ENCODE measurements at regions not wholly inside any gene's neighbourhood (a gene's known extent, or its start where the extent isn't known, plus 50 kb on each side); places are given as distances from the start of the nearest gene placed in this dataset.

DNA sequence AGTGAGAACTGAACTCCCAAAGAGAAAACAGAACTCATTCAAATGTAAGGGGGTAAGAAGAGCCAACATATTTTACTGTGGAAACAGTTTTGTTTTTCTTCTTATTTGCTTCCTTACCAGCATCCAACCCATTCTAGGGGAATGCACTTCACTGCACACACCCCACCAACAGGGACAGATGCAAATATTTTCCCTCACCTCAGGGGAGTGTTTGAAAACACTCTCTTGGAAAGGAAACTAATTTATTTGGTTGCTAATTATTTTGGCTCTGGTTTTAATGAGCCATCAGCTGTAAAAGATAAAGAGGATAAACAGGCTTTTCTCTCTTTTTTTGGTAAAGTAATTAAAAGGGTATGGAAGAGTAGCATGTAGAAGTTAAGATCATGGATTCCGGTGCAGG lies 413.4 kb downstream of the MAN2A1 start:
- no peak overlapping the region for H3K27ac ChIP-seq (ENCODE audit: low read length)
- no peaks in the 10 kb centered on the region for H3K9me3 ChIP-seq (ENCODE audit: control insufficient read depth, insufficient read depth, low read depth, low read length)
- H3K27me3 ChIP-seq (ENCODE audit: control insufficient read depth, insufficient read depth, low read length), result peaks cover 5% of the 10 kb centered on the region; the same call in 1 of the 2 replicates
- no peaks in the 10 kb centered on the region for H3K36me3 ChIP-seq (ENCODE audit: control insufficient read depth, insufficient read depth, low read length)
- ATAC-seq (no peak), DNase-seq (ENCODE audit: low read depth, low spot score) (no peak)
- no peaks in the 10 kb centered on the region for H3K4me1 ChIP-seq (ENCODE audit: control insufficient read depth, insufficient read depth, low read length)
- in situ Hi-C loops (cut with HindIII; ENCODE audit: low pct_unique_long_range_greater_than_20kb, low sequenced_read_pairs) (no loop called here), intact Hi-C loops (cut with micrococcal nuclease; ENCODE audit: unreplicated experiment) (no loop called here)
- no TSS peak for BruUV-seq (replicated peaks)
- no peak for TF ChIP-seq POLR2AphosphoS5 (IDR thresholded peaks at IDR 0.05; ENCODE audit: low read depth, low read length)
- TF ChIP-seq TCF7L2 (IDR thresholded peaks at IDR 0.05; ENCODE audit: low read depth, low read length), result no peak
- no peak for TF ChIP-seq SIN3A (IDR thresholded peaks at IDR 0.05; ENCODE audit: borderline replicate concordance, insufficient read depth, low read depth, low read length)
- TF ChIP-seq, protein P1, sequence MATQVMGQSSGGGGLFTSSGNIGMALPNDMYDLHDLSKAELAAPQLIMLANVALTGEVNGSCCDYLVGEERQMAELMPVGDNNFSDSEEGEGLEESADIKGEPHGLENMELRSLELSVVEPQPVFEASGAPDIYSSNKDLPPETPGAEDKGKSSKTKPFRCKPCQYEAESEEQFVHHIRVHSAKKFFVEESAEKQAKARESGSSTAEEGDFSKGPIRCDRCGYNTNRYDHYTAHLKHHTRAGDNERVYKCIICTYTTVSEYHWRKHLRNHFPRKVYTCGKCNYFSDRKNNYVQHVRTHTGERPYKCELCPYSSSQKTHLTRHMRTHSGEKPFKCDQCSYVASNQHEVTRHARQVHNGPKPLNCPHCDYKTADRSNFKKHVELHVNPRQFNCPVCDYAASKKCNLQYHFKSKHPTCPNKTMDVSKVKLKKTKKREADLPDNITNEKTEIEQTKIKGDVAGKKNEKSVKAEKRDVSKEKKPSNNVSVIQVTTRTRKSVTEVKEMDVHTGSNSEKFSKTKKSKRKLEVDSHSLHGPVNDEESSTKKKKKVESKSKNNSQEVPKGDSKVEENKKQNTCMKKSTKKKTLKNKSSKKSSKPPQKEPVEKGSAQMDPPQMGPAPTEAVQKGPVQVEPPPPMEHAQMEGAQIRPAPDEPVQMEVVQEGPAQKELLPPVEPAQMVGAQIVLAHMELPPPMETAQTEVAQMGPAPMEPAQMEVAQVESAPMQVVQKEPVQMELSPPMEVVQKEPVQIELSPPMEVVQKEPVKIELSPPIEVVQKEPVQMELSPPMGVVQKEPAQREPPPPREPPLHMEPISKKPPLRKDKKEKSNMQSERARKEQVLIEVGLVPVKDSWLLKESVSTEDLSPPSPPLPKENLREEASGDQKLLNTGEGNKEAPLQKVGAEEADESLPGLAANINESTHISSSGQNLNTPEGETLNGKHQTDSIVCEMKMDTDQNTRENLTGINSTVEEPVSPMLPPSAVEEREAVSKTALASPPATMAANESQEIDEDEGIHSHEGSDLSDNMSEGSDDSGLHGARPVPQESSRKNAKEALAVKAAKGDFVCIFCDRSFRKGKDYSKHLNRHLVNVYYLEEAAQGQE (IDR thresholded peaks at IDR 0.05; ENCODE audit: insufficient read depth in 1 of 2, low read depth in 2 of 2, low read length in 1 of 2), result no peak
- TF ChIP-seq CTCF (IDR thresholded peaks at IDR 0.05), result no peak
- ChIA-PET CTCF (no interaction called here), POLR2A (no interaction called here)
- no peak overlapping the region for H3K4me3 ChIP-seq (ENCODE audit: low read depth in 2 of 2, low read length in 2 of 2)

DNA sequence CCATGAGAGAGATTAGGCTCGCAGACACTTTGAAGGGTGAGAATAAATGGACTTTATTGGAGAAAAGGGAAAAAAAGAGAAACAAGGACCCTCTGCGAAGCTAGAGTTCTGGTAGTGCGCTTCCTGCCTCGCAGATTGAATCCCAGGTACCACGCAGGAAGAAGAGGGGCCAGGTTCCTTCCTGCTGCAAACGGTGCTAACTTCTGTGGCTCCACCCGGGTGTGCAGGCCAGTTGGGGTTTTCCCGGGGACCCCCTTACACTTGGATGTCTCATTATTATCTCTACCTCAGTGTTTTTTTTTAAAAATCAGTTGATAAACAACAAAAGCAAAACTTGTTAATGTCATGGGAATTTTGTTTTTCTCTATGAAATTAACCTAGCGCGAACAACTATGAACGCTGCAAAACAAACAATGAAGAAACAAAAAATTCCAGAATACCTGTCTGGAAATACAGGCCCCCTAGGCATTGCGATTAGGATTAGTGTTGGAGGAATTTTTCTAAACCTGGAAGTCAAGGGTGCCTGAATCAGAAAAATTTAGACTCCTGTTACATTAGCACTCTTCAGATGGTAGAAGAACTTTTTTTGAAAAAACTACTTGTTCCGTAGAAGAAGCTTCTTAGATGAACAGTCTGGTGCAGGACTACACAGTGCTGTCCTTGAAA lies 414.5 kb downstream of the MAN2A1 start:
- peaks cover 9% of the 10 kb centered on the region; the same call in 1 of the 2 replicates for H3K27me3 ChIP-seq (ENCODE audit: control insufficient read depth, insufficient read depth, low read length)
- in situ Hi-C loops (cut with HindIII; ENCODE audit: low pct_unique_long_range_greater_than_20kb, low sequenced_read_pairs) (no loop called here), intact Hi-C loops (cut with micrococcal nuclease; ENCODE audit: unreplicated experiment) (no loop called here)
- DNase-seq (ENCODE audit: low read depth, low spot score), result no peak
- TF ChIP-seq, protein P1 (IDR thresholded peaks at IDR 0.05; ENCODE audit: insufficient read depth in 1 of 2, low read depth in 2 of 2, low read length in 1 of 2), result no peak
- no peak for TF ChIP-seq SIN3A (IDR thresholded peaks at IDR 0.05; ENCODE audit: borderline replicate concordance, insufficient read depth, low read depth, low read length)
- no peak for TF ChIP-seq TCF7L2 (IDR thresholded peaks at IDR 0.05; ENCODE audit: low read depth, low read length)
- H3K4me1 ChIP-seq (ENCODE audit: control insufficient read depth, insufficient read depth, low read length), result no peaks in the 10 kb centered on the region
- POLR2A ChIA-PET, result no interaction called here
- BruUV-seq (replicated peaks), result no TSS peak
- no peak overlapping the region for H3K27ac ChIP-seq (ENCODE audit: low read length)
- ATAC-seq, result no peak
- CTCF ChIA-PET, result no interaction called here
- H3K36me3 ChIP-seq (ENCODE audit: control insufficient read depth, insufficient read depth, low read length), result no peaks in the 10 kb centered on the region
- H3K9me3 ChIP-seq (ENCODE audit: control insufficient read depth, insufficient read depth, low read depth, low read length), result no peaks in the 10 kb centered on the region
- H3K4me3 ChIP-seq (ENCODE audit: low read depth in 2 of 2, low read length in 2 of 2), result no peak overlapping the region

Measured in Panc1 (cell line).